GM12878 (cell line): ENCODE measurements at regions not wholly inside any gene's neighbourhood (a gene's known extent, or its start where the extent isn't known, plus 50 kb on each side); places are given as distances from the start of the nearest gene placed in this dataset.

Experiments used
- ATAC-seq: fragments of 200-7000 bp; cut with Tn5 transposase; 3 replicates; pipeline ENCODE4 v1.9.1; 2020; ENCODE audit warnings: mild to moderate bottlenecking, moderate library complexity
- BruUV-seq: library from RNA; stranded (reverse); fragments of 400-500 nt; replicated peaks from 2 replicates; lab custom pipeline; 2021; lab: Mats Ljungman, UMichigan
- CTCF ChIA-PET: fragments of 300-600 bp; sonication (Branson Sonifier 250); formaldehyde crosslinking; extraction: SDS; loops from one replicate; lab custom pipeline; 2021; ENCODE audit warnings: inconsistent platforms; lab: Yijun Ruan, JAX
- POLR2A ChIA-PET: fragments of 350-600 bp; formaldehyde crosslinking; extraction: SDS; loops from one replicate; lab custom pipeline; 2021; ENCODE audit warnings: inconsistent platforms; lab: Charles Lee
- RAD21 ChIA-PET: fragments of 300-600 bp; sonication (Branson Sonifier 250); formaldehyde crosslinking; loops from one replicate; lab custom pipeline; 2023; ENCODE audit warnings: antibody characterized with exemption; ENCODE audit not compliant: unreplicated experiment; lab: Charles Lee
- SMC1A ChIA-PET: fragments of 300-600 bp; sonication (Branson Sonifier 250); formaldehyde crosslinking; loops from one replicate; lab custom pipeline; 2023; ENCODE audit not compliant: unreplicated experiment, uncharacterized antibody; lab: Charles Lee
- DNase-seq: peaks from one replicate; pipeline ENCODE4 v3.0.0-alpha.2; 2011; ENCODE audit warnings: low read depth, low spot score
- FAIRE-seq: peaks from 3 replicates; lab custom pipeline; 2011; peaks lifted over from hg19 to GRCh38; lab: Jason Lieb, UNC
- H2AFZ ChIP-seq: 2 replicates; pipeline ENCODE4 v1.6.0; 2011; ENCODE audit warnings: low read depth, low read length, control low read depth; ENCODE audit not compliant: control insufficient read depth
- H3K27ac ChIP-seq: 2 replicates; pipeline ENCODE4 v1.5.1; 2011; ENCODE audit warnings: control low read depth; ENCODE audit not compliant: control insufficient read depth, insufficient read depth
- H3K27me3 ChIP-seq, 2 experiments: replicated peaks in 1 of 2; 2 replicates each; pipeline versions ENCODE4 v1.6.0 to v1.6.1; 2011; ENCODE audit warnings: low read length in 1 of 2; ENCODE audit not compliant: control insufficient read depth in 2 of 2, insufficient read depth in 2 of 2
- H3K36me3 ChIP-seq, 2 experiments: 2 replicates each; pipeline ENCODE4 v1.5.1; 2011; ENCODE audit warnings: low read length in 1 of 2; ENCODE audit not compliant: control insufficient read depth in 2 of 2, insufficient read depth in 2 of 2
- H3K4me1 ChIP-seq: 2 replicates; pipeline ENCODE4 v1.6.1; 2011; ENCODE audit warnings: mild to moderate bottlenecking, low read length, moderate library complexity, mixed read lengths; ENCODE audit not compliant: control insufficient read depth, insufficient read depth
- H3K4me2 ChIP-seq: 2 replicates; pipeline ENCODE4 v1.6.0; 2011; ENCODE audit warnings: control low read depth; ENCODE audit not compliant: control insufficient read depth, insufficient read depth
- H3K4me3 ChIP-seq: fragments of 200-600 bp; sonication (generic); 2 replicates; pipeline ENCODE4 v1.5.1; 2016
- H3K79me2 ChIP-seq: 2 replicates; pipeline ENCODE4 v1.6.0; 2011; ENCODE audit warnings: low read length; ENCODE audit not compliant: control insufficient read depth, insufficient read depth
- H3K9ac ChIP-seq: 2 replicates; pipeline ENCODE4 v1.8.0; 2011; ENCODE audit warnings: low read length, control low read depth, mixed read lengths; ENCODE audit not compliant: control insufficient read depth, insufficient read depth
- H3K9me3 ChIP-seq: replicated peaks from 3 replicates; pipeline ENCODE4 v1.5.1; 2011; ENCODE audit warnings: mild to moderate bottlenecking, low read length; ENCODE audit not compliant: control insufficient read depth, insufficient read depth
- H4K20me1 ChIP-seq: 2 replicates; pipeline ENCODE4 v1.6.0; 2011; ENCODE audit not compliant: control insufficient read depth, insufficient read depth
- BACH1 ChIP-seq: fragments of 450-650 bp; IDR thresholded peaks from 2 replicates; pipeline ENCODE4 v1.6.1; 2017; ENCODE audit warnings: mild to moderate bottlenecking, borderline replicate concordance
- BMI1 ChIP-seq: fragments of 450-650 bp; IDR thresholded peaks from 2 replicates; pipeline ENCODE4 v1.6.1; 2016; ENCODE audit warnings: mild to moderate bottlenecking, moderate library complexity, borderline replicate concordance
- CBFB ChIP-seq: IDR thresholded peaks from 2 replicates; pipeline ENCODE4 v1.6.1; 2016; ENCODE audit warnings: antibody characterized with exemption, low read depth
- CREB1 ChIP-seq: IDR thresholded peaks from 2 replicates; pipeline ENCODE4 v1.6.1; 2012; ENCODE audit warnings: low read depth, mild to moderate bottlenecking, inconsistent platforms
- EED ChIP-seq: sonication (generic); IDR thresholded peaks from 2 replicates; pipeline ENCODE4 v1.6.1; 2016; ENCODE audit warnings: antibody characterized with exemption, low read depth
- MXI1 ChIP-seq: fragments of 150-350 bp; IDR thresholded peaks from 2 replicates; pipeline ENCODE4 v1.6.1; 2011; ENCODE audit warnings: low read depth, mild to moderate bottlenecking, inconsistent platforms, low read length, improper control_type of control experiment
- RAD51 ChIP-seq: fragments of 450-650 bp; IDR thresholded peaks from 2 replicates; pipeline ENCODE4 v1.6.1; 2016; ENCODE audit warnings: moderate library complexity, mild to moderate bottlenecking, inconsistent platforms
- SREBF1 ChIP-seq: IDR thresholded peaks from 2 replicates; pipeline ENCODE4 v1.6.1; 2012; ENCODE audit warnings: mild to moderate bottlenecking, low read length
- STAT3 ChIP-seq: IDR thresholded peaks from 2 replicates; pipeline ENCODE4 v1.6.1; 2011; ENCODE audit warnings: low read depth, low read length, improper control_type of control experiment
- WGBS: methylation state at CpG from one replicate; pipeline ENCODE4 v1.1.6; 2016; ENCODE audit warnings: low lambda C conversion rate; ENCODE audit not compliant: insufficient replicate concordance, insufficient coverage; ENCODE audit errors: missing lambda C conversion rate; 5-methylcytosine and 5-hydroxymethylcytosine counted together
- in situ Hi-C: fragments of 300-500 bp; cut with MboI; formaldehyde crosslinking; loops from 9 replicates; pipeline ENCODE4 v1.14.3; 2018; ENCODE audit warnings: mixed read lengths
- intact Hi-C: fragments of 100-400 bp; cut with micrococcal nuclease; formaldehyde crosslinking; loops from one replicate; pipeline ENCODE4 v1.14.2; 2022; ENCODE audit not compliant: unreplicated experiment
- TF ChIP-seq, protein P1 (sequence below): IDR thresholded peaks from 2 replicates; pipeline ENCODE4 v1.6.1; 2012; ENCODE audit warnings: low read length, inconsistent platforms
- TF ChIP-seq, protein P2 (sequence below): IDR thresholded peaks from 2 replicates; pipeline ENCODE4 v1.6.1; 2012; ENCODE audit warnings: low read depth, low read length, improper control_type of control experiment
- TF ChIP-seq, protein P3 (sequence below): IDR thresholded peaks from 2 replicates; pipeline ENCODE4 v1.6.1; 2012; ENCODE audit warnings: low read depth, low read length, improper control_type of control experiment
- TF ChIP-seq, protein P4 (sequence below): fragments of 450-650 bp; formaldehyde crosslinking; IDR thresholded peaks from 2 replicates; pipeline ENCODE4 v1.5.0; 2022; ENCODE audit warnings: mild to moderate bottlenecking, missing genetic modification characterization

DNA sequence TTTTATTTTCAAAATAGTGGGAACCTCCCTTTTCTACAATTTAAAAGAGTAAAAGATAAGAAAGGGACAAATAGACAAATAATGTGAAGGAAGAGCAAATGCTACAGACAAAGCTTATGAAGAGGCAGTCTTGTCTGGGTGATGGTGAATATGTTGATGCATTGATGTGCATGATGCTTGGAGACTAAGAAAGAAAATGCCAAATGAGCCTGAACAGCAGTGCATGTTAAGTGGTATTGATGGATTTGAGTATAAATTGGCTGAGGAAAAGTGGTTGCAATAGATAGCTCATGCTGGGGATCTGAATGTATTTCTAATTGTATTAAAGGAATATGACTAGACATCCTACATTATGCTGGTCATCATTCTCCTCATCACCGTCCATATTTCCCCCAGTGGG lies 268.6 kb upstream of the ANO5 start:
- FAIRE-seq: no peak
- no peak overlapping the region for H3K4me3 ChIP-seq
- H3K27me3 ChIP-seq: no peaks in the 10 kb centered on the region
- WGBS: 27% methylated on average over 1 of the region's 1 CpG
- POLR2A ChIA-PET: interaction anchor here (0.6 kb wide), 1 partner anchor 25 kb away, joined by 4 read pairs; no protein-coding TSS in a partner anchor
- TF ChIP-seq STAT3 (no peak), MXI1 (no peak)
- no peaks in the 10 kb centered on the region for H3K9me3 ChIP-seq
- in situ Hi-C loops (no loop called here), intact Hi-C loops (no loop called here)
- H4K20me1 ChIP-seq: no peaks in the 10 kb centered on the region
- no peak for DNase-seq
- H3K79me2 ChIP-seq: no peaks in the 10 kb centered on the region
- H3K4me2 ChIP-seq: no peak overlapping the region
- no TSS peak for BruUV-seq
- H3K27ac ChIP-seq: no peak overlapping the region
- ATAC-seq: no peak
- RAD21 ChIA-PET: no interaction called here
- H2AFZ ChIP-seq: no peak overlapping the region
- no peaks in the 10 kb centered on the region for H3K4me1 ChIP-seq
- H3K36me3 ChIP-seq: no peaks in the 10 kb centered on the region
- no peak overlapping the region for H3K9ac ChIP-seq
- CTCF ChIA-PET: interaction anchor here (1.1 kb wide), 1 partner anchor 11 kb away, joined by 3 read pairs; no protein-coding TSS in a partner anchor
- SMC1A ChIA-PET: interaction anchor here (0.9 to 1.3 kb wide), 2 partner anchors 27 to 30 kb away, joined by 3 read pairs; no protein-coding TSS in a partner anchor

DNA sequence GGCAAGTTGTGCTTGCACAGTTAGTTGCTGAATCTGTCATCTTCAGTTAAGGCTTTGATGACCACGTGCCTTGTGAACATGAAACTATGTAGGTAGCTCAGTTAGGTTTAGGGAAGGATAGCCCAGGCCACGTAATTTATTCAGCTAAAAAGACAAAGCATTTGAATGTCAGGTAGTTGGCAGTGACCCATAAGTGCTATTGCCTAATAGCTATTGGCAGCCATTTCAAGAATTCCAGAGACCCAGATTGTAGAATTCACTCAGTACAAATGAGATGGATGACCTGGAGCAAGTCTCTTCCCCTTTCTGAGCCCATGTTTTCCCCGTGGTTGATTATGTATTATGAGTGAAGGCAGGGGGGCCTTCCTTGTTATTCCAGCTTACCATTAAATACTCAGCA lies 265.3 kb upstream of the ANO5 start:
- Histone ChIP-seq H2AFZ (no peak overlapping the region), H4K20me1 (no peaks in the 10 kb centered on the region), H3K4me3 (no peak overlapping the region), H3K9ac (no peak overlapping the region), H3K4me1 (no peaks in the 10 kb centered on the region), H3K9me3 (no peaks in the 10 kb centered on the region), H3K36me3 (no peaks in the 10 kb centered on the region), H3K27me3 (no peaks in the 10 kb centered on the region), H3K79me2 (no peaks in the 10 kb centered on the region), H3K4me2 (no peak overlapping the region), H3K27ac (no peak overlapping the region)
- in situ Hi-C loops (no loop called here), intact Hi-C loops (no loop called here)
- ChIA-PET CTCF (no interaction called here), POLR2A (no interaction called here), SMC1A (interaction anchor here (1.5 kb wide), 1 partner anchor 23 kb away, joined by 3 read pairs; no protein-coding TSS in a partner anchor), RAD21 (interaction anchor here (1.8 kb wide), 1 partner anchor 203 kb away, joined by 4 read pairs; no protein-coding TSS in a partner anchor)
- no peak for DNase-seq
- FAIRE-seq: no peak
- WGBS: 0% methylated on average over 3 of the region's 3 CpGs
- ATAC-seq: no peak; the same call in 2 of the 3 replicates
- no TSS peak for BruUV-seq
- TF ChIP-seq, protein P1, sequence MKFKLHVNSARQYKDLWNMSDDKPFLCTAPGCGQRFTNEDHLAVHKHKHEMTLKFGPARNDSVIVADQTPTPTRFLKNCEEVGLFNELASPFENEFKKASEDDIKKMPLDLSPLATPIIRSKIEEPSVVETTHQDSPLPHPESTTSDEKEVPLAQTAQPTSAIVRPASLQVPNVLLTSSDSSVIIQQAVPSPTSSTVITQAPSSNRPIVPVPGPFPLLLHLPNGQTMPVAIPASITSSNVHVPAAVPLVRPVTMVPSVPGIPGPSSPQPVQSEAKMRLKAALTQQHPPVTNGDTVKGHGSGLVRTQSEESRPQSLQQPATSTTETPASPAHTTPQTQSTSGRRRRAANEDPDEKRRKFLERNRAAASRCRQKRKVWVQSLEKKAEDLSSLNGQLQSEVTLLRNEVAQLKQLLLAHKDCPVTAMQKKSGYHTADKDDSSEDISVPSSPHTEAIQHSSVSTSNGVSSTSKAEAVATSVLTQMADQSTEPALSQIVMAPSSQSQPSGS: no peak
- TF ChIP-seq, protein P2, sequence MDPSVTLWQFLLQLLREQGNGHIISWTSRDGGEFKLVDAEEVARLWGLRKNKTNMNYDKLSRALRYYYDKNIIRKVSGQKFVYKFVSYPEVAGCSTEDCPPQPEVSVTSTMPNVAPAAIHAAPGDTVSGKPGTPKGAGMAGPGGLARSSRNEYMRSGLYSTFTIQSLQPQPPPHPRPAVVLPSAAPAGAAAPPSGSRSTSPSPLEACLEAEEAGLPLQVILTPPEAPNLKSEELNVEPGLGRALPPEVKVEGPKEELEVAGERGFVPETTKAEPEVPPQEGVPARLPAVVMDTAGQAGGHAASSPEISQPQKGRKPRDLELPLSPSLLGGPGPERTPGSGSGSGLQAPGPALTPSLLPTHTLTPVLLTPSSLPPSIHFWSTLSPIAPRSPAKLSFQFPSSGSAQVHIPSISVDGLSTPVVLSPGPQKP: no peak
- TF ChIP-seq BMI1: no peak
- no peak for TF ChIP-seq CREB1
- no peak for TF ChIP-seq BACH1
- TF ChIP-seq, protein P3, sequence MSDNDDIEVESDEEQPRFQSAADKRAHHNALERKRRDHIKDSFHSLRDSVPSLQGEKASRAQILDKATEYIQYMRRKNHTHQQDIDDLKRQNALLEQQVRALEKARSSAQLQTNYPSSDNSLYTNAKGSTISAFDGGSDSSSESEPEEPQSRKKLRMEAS: no peak
- TF ChIP-seq, protein P4, sequence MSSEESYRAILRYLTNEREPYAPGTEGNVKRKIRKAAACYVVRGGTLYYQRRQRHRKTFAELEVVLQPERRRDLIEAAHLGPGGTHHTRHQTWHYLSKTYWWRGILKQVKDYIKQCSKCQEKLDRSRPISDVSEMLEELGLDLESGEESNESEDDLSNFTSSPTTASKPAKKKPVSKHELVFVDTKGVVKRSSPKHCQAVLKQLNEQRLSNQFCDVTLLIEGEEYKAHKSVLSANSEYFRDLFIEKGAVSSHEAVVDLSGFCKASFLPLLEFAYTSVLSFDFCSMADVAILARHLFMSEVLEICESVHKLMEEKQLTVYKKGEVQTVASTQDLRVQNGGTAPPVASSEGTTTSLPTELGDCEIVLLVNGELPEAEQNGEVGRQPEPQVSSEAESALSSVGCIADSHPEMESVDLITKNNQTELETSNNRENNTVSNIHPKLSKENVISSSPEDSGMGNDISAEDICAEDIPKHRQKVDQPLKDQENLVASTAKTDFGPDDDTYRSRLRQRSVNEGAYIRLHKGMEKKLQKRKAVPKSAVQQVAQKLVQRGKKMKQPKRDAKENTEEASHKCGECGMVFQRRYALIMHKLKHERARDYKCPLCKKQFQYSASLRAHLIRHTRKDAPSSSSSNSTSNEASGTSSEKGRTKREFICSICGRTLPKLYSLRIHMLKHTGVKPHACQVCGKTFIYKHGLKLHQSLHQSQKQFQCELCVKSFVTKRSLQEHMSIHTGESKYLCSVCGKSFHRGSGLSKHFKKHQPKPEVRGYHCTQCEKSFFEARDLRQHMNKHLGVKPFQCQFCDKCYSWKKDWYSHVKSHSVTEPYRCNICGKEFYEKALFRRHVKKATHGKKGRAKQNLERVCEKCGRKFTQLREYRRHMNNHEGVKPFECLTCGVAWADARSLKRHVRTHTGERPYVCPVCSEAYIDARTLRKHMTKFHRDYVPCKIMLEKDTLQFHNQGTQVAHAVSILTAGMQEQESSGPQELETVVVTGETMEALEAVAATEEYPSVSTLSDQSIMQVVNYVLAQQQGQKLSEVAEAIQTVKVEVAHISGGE (CRISPR knock-in tag): no peak
- TF ChIP-seq SREBF1: no peak
- no peak for TF ChIP-seq EED
- no peak for TF ChIP-seq RAD51
- no peak for TF ChIP-seq CBFB
